PC-3 (cell line): ENCODE measurements at regions not wholly inside any gene's neighbourhood (a gene's known extent, or its start where the extent isn't known, plus 50 kb on each side); places are given as distances from the start of the nearest gene placed in this dataset.

Experiments
- ATAC-seq: fragments of 200-7000 bp; cut with Tn5 transposase; 2 replicates; pipeline ENCODE4 v1.9.1; 2020; ENCODE audit warnings: mild to moderate bottlenecking, moderate library complexity
- BruUV-seq: library from RNA; stranded (reverse); fragments of 400-500 nt; replicated peaks from 2 replicates; lab custom pipeline; 2021; lab: Mats Ljungman, UMichigan
- CTCF ChIA-PET: fragments of 300-600 bp; sonication (Branson Sonifier 250); formaldehyde crosslinking; loops from one replicate; lab custom pipeline; 2022; ENCODE audit warnings: antibody characterized with exemption; lab: Charles Lee
- POLR2A ChIA-PET: fragments of 300-600 bp; sonication (Branson Sonifier 250); formaldehyde crosslinking; loops from one replicate; lab custom pipeline; 2022; ENCODE audit warnings: antibody characterized with exemption; ENCODE audit not compliant: unreplicated experiment; lab: Charles Lee
- DNase-seq: peaks from one replicate; pipeline ENCODE4 v3.0.0-alpha.2; 2015
- H2AFZ ChIP-seq: fragments of 300-600 bp; sonication (generic); 2 replicates; pipeline ENCODE4 v1.6.0; 2016; ENCODE audit warnings: antibody characterized with exemption, low read length
- H3F3A ChIP-seq: fragments of 300-600 bp; sonication (generic); one replicate; pipeline ENCODE4 v1.6.0; 2017; ENCODE audit warnings: antibody characterized with exemption, low read length, control low read depth, mild to moderate bottlenecking; ENCODE audit not compliant: unreplicated experiment
- H3K27ac ChIP-seq: fragments of 300-600 bp; sonication (generic); 2 replicates; pipeline ENCODE4 v1.5.1; 2016; ENCODE audit warnings: mild to moderate bottlenecking, low read length
- H3K27me3 ChIP-seq: fragments of 300-600 bp; sonication (generic); 2 replicates; pipeline ENCODE4 v1.6.1; 2016; ENCODE audit warnings: low read length, mixed read lengths
- H3K36me3 ChIP-seq: fragments of 300-600 bp; sonication (generic); 2 replicates; pipeline ENCODE4 v1.6.1; 2016; ENCODE audit warnings: low read depth, mixed run types, low read length, mixed read lengths
- H3K4me1 ChIP-seq: fragments of 300-600 bp; sonication (generic); 2 replicates; pipeline ENCODE4 v1.5.1; 2016; ENCODE audit warnings: low read length; ENCODE audit not compliant: insufficient read depth
- H3K4me2 ChIP-seq: fragments of 300-600 bp; sonication (generic); 2 replicates; pipeline ENCODE4 v1.6.0; 2016; ENCODE audit warnings: low read length
- H3K4me3 ChIP-seq: fragments of 300-600 bp; sonication (generic); 2 replicates; pipeline ENCODE4 v1.5.1; 2016; ENCODE audit warnings: mild to moderate bottlenecking, low read length, mixed read lengths
- H3K79me2 ChIP-seq: fragments of 300-600 bp; sonication (generic); 2 replicates; pipeline ENCODE4 v1.6.1; 2017; ENCODE audit warnings: low read length, mixed read lengths
- H3K9ac ChIP-seq: fragments of 300-600 bp; sonication (generic); 2 replicates; pipeline ENCODE4 v1.6.0; 2016; ENCODE audit warnings: mild to moderate bottlenecking, low read length
- H3K9me2 ChIP-seq: fragments of 300-600 bp; sonication (generic); replicated peaks from 2 replicates; pipeline ENCODE4 v1.6.1; 2016; ENCODE audit warnings: mixed run types, low read length, mixed read lengths
- H3K9me3 ChIP-seq: fragments of 300-600 bp; sonication (generic); 2 replicates; pipeline ENCODE4 v1.6.1; 2016; ENCODE audit warnings: low read length, mixed read lengths
- H4K20me1 ChIP-seq: fragments of 300-600 bp; sonication (generic); 2 replicates; pipeline ENCODE4 v1.6.1; 2016; ENCODE audit warnings: low read length, mixed read lengths
- CTCF ChIP-seq: fragments of 300-600 bp; sonication (generic); conservative IDR thresholded peaks from 2 replicates; pipeline ENCODE4 v1.5.1; 2017; ENCODE audit warnings: antibody characterized with exemption, low read depth, mild to moderate bottlenecking, low read length
- EZH2 ChIP-seq: fragments of 300-600 bp; sonication (generic); IDR thresholded peaks from one replicate; pipeline ENCODE4 v1.6.1; 2017; ENCODE audit warnings: antibody characterized with exemption, mild to moderate bottlenecking, low read length; ENCODE audit not compliant: unreplicated experiment
- EZH2phosphoT487 ChIP-seq: fragments of 300-600 bp; sonication (generic); IDR thresholded peaks from 2 replicates; pipeline ENCODE4 v1.6.1; 2018; ENCODE audit warnings: mild to moderate bottlenecking, antibody characterized with exemption, low read length, borderline replicate concordance
- intact Hi-C: fragments of 100-400 bp; cut with micrococcal nuclease; formaldehyde crosslinking; loops from 2 replicates; pipeline ENCODE4 v1.9.0; 2023

- H2AFZ ChIP-seq, result no peak overlapping the region
- no peaks in the 10 kb centered on the region for H3K36me3 ChIP-seq
- TF ChIP-seq EZH2phosphoT487, result no peak
- TF ChIP-seq EZH2, result no peak
- TF ChIP-seq CTCF, result no peak
- DNase-seq (no peak), ATAC-seq (no peak)
- H3K4me2 ChIP-seq, result no peak overlapping the region
- BruUV-seq, result no TSS peak
- H3K9me3 ChIP-seq, result no peaks in the 10 kb centered on the region
- H3K79me2 ChIP-seq, result no peaks in the 10 kb centered on the region
- H3K9me2 ChIP-seq, result peaks cover 4% of the 10 kb centered on the region; the same call in 1 of the 2 replicates
- ChIA-PET POLR2A (no interaction called here), CTCF (no interaction called here)
- intact Hi-C loops, result no loop called here
- no peaks in the 10 kb centered on the region for H4K20me1 ChIP-seq
- H3K4me3 ChIP-seq, result no peak overlapping the region
- H3K27ac ChIP-seq, result no peak overlapping the region
- H3K27me3 ChIP-seq, result no peaks in the 10 kb centered on the region
- H3K4me1 ChIP-seq, result peaks cover 12% of the 10 kb centered on the region
- H3K9ac ChIP-seq, result no peak overlapping the region
- H3F3A ChIP-seq, result no peaks in the 10 kb centered on the region
Measured at GRCh38 chr6:7004581-7005297, 103.0 kb upstream of the RREB1 start.

- no peak overlapping the region for H3K27ac ChIP-seq
- intact Hi-C loops, result no loop called here
Measured at GRCh38 chr6:7006515-7007191, 101.1 kb upstream of the RREB1 start.

More at GRCh38 chr6:7006515-7007191, 101.1 kb upstream of the RREB1 start:
- Histone ChIP-seq H4K20me1 (no peaks in the 10 kb centered on the region), H3K9ac (no peak overlapping the region), H3K4me1 (peaks cover 12% of the 10 kb centered on the region), H3K9me2 (peaks cover 4% of the 10 kb centered on the region; the same call in 1 of the 2 replicates), H2AFZ (no peak overlapping the region), H3F3A (no peaks in the 10 kb centered on the region), H3K36me3 (no peaks in the 10 kb centered on the region), H3K27me3 (no peaks in the 10 kb centered on the region), H3K4me2 (no peak overlapping the region), H3K9me3 (no peaks in the 10 kb centered on the region), H3K4me3 (no peak overlapping the region), H3K79me2 (no peaks in the 10 kb centered on the region)
- ChIA-PET CTCF (no interaction called here), POLR2A (no interaction called here)
- TF ChIP-seq EZH2 (no peak), EZH2phosphoT487 (no peak), CTCF (no peak)
- DNase-seq, result no peak
- no peak for ATAC-seq
- no TSS peak for BruUV-seq
